GM21367 (cell line): ENCODE measurements at regions not wholly inside any gene's neighbourhood (a gene's known extent, or its start where the extent isn't known, plus 50 kb on each side); places are given as distances from the start of the nearest gene placed in this dataset.
"Not testable (repeated sequence)": the region's sequence is repeated elsewhere in the genome, so short reads cannot be mapped to it uniquely, and the experiment has no call there.

Experiments used
- ATAC-seq: cut with Tn5 transposase; IDR thresholded peaks from one replicate; pipeline ENCODE4 v1.9.1; 2021; ENCODE audit not compliant: unreplicated experiment

DNA sequence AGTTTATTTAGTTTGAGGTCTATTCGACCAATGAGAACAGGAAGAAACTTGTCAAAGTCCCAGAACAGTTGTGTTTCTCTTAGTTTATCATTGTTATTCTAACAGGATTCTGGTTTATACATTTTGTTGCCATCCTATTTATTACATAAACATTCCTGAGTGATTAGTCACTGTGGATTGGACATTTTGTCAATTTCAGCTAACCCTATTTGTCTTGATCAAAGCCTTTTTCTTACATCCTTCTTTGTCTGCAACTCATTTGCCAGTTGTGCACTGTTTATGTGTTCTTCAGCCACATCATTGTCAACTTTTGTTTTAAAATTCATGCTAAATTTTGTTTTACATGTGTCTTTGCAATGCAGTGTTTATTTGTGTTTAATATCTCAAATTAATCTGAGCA is 886.0 kb upstream of the SLC10A2 start:
- no peak for ATAC-seq

DNA sequence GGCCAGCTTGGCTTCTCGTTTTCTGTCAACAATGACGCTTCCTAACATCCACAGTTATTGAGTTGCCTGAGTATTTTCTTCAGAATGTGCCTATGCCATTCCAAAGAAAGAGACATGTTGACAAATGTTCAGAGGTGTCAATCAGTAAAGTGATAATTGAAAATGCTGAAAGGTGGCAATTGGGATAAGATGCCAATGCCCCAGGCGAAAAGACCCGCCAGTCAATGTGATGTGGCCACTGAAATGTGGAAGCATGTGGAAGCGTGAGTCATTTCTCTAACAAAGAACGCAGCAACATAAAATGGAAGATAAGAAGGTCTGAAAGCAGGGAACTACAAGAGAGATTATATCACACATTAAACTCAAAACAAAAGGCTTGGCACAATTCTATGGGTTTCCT is 882.2 kb upstream of the SLC10A2 start:
- ATAC-seq = no peak

DNA sequence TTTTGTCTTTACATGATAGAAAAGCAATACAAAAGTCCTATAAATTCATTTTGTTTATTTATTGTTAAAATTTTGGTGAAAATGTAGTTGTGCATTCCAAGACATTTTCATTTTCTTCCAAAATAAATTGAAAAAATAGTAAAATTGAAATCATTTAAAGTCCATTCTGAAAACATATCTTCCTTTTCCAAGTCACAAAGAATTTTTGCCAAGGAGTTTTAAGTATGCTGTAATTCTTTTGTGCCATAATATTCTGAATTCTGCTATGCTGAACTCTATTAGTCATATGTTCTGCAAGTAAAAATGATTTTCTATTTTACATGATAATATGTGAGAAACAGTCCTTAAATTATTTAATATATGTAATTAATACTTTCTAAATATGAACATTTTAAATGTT is 879.6 kb upstream of the SLC10A2 start:
- no peak for ATAC-seq

DNA sequence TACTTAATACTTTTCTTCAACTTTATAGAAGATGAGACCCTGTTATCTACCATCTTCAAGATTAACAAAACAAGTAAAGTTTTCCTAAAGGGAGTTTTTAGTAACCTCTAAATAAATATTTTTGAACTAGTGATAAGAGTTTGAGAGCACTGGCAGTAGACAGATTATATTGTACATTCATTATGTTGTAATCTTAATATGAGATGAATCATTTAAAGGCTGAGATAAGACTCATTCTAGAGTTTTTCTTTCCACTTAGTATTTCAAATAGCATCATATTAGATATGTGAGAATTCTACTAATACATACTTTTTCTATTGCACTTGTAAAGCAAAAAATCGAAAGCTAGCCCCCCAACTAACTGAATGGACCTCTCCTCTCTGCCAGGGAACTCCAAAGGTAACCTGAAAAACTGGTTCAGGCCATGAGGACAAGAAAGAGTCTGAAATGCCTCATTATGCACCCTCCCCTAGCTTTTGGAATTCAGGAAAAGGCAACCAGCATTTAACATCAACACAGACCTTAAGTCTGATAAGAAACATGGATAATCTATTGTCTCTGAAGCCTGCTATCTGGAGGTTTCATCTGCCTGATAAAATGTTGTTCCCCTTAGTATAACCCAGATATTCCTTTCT is 875.4 kb upstream of the SLC10A2 start:
- ATAC-seq = no peak

DNA sequence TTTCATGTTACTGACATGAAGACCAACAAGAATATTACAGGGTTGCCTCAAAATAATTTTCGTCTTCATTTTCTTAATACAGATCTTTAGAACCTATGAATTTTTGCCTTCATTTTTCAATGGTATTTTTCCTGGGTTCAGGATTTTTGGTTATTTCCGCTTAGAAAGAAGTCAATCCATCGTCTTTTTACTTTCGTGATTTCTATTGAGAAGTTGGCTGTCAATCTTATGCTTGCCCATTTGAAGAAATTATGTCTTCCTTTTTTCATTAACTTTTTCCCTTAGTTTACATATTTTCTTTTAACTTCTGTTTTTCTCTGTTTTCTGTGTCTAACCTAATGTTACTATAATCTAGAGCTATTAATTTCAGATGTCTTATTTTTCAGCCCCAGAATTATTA is 868.9 kb upstream of the SLC10A2 start:
- no peak for ATAC-seq

DNA sequence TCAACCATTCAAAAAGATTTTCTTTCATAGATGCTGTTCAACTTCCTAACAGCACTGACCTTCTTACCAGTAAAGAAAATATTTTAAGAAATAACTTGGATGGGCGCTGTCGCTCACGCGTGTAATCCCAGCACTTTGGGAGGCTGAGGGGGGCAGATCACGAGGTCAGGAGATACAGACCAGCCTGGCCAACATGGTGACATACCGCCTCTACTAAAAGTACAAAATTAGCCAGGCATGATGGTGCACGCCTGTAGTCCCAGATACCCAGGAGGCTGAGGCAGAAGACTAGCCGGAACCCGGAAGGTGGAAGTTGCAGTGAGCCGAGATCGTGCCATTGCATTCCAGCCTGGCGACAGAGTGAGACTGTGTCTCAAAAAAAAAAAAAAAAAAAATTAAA is 865.7 kb upstream of the SLC10A2 start:
- ATAC-seq = no peak

DNA sequence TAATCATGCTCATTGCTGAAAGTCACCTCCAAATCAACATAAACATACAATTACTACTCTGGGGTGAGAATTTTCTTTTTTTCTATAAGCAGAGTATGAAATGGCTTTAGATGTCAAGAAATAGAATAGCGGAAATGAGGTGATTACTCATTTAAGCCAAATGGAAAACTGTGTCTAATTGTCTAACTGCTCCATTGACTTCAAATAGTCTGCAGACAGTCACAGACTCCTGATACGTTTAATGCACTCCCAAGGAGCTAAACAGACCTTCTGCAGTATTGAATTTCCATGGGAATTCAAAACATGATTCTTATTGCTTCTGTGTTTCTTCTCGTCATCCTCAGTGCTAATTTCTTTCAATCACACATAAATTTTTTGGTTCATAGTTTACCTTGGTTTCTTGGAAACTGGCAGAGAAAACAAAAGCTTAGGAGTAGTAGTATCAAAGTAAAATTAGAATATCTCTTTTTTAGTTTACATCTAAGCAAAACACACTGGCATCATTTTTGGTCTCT is 865.2 kb upstream of the SLC10A2 start:
- ATAC-seq = no peak

DNA sequence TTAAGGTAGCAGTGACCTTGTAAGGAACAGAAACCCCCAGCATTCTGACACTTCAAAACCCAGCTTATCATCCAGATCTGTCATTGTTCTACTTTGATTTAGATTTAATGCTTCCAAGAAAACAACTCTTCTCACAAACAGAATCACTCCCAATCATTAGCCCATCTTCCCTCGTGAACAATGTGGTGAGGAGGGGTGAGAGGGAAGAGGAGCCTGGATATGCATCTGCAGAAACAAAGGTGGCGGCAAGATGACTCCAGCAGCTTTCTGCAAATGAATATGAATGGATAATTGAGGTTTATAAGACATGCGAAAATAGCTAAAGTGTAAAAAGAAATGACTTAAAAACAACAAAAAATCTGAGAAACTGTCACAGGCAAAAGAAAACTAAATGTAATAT is 859.9 kb upstream of the SLC10A2 start:
- no peak for ATAC-seq

DNA sequence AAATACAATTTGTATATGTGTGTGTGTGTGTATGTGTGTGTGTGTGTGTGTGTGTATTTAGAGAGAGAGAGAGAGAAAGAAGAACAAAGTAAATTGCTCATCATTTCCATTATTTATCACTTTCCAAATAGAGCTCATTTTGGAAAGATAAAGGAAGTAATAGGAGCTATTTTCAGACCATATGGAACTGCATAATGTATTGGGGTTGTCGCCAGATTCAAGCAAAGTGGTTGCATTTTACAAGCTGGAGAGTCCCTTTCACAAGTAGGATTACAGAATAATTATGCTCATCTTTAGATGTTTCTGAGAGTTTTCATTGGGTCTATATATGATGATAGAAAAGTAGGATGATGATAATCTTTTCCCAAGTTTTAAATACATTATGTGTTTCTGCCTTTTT is 842.7 kb upstream of the SLC10A2 start:
- no peak for ATAC-seq

DNA sequence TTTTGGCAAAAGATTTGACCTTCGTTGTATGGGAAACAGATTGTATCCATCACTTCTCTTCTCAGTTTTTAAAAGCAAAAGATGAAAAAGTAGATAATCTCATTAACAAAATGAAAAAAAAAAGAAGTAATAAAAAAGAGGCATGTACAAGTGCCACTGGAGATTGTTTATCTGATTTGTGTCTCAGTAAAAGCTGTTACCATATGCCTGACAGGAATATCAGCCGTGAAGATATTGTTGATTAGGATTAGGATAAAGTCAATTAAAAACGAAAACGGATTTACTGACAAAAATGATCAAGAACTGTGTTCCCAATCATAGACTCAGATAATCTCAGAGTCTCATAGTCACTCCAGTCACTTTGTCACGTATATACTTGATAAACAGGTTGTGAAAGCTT is 842.1 kb upstream of the SLC10A2 start:
- no peak for ATAC-seq

DNA sequence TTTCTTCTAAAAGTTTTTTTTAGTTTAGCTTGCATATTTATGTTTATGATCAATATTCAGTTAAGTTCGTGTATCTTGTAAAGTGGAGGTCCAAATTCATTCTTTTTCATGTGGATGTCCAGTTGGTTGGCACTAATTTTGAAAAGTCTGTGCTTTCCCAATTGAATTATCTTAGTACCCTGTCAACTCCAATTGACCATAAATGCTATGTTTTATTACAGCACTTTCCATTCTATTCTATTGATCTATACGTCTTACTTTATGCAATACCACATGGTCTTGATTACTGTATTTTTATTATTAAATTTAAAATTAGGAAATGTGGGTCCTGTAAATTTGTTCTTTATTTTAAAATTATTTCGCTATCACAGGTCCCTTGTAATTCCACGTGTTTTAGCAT is 837.6 kb upstream of the SLC10A2 start:
- no peak for ATAC-seq

DNA sequence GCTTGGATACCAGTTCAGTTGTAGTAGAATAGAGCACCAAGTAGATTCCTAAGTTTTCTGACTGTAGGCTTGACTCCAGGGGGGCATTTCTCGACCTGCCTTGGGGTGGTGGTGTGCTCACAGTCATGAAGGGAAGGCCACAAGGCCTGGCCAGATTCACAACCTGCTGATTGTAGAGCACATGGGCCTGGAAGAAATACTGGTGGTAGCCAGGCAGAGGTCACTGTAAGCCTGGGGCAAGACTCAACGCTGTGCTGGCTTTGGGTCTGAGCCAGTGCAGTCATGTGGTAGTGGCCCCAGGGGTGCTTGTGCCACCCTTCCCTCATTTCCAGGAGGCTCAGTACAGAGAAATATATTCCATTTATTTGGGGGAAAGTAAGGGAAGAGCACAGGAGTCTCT is 832.3 kb upstream of the SLC10A2 start:
- ATAC-seq = no peak

DNA sequence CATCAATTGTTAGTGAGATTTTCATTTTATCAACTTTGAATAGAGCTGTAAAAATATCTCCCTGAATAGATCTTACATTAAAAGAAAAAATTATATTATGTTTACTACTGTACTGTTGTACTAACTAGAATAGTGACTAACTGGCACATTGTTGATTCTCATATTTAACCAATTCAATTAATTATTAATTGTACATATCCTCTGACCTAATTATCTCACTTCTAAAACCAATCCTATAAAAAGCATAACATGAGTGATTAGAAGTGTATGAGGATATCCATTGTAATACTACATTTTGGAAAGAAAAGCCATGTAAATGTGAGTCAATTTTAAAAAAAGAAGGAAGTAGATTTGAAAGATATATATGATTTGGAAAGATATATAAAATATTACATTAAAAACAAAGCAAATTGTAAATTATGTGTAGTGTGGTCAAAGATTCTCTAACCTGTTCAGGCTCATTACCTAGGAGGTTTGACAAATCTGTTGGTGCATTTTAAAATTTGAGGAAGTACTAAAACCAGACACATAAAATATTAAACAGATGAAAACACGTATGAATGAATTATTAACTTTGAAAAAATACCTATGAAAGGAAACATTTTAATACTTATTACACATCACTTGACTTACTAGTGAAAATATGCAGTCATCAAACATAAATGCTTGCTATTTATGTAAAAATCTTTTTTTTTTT is 829.8 kb upstream of the SLC10A2 start:
- ATAC-seq = no peak

DNA sequence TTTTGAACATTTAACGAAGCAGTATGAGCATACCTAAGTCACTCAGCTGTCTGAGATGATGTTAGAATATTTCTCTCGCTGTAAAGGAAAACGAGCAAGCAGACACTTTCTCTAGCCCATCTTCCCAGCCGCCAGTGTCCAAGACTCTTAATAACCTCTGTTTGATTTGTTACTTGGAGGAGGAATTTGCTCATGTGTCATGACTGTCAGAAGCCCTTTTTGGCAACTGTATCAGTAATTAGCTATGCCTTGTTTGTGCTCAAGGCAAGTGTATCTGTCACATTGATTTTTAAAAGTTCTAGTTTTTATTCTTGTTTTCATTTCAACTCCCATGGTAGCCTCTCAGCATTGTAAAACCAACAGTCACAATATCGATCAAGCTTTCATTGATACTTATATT is 828.4 kb upstream of the SLC10A2 start:
- ATAC-seq = no peak

DNA sequence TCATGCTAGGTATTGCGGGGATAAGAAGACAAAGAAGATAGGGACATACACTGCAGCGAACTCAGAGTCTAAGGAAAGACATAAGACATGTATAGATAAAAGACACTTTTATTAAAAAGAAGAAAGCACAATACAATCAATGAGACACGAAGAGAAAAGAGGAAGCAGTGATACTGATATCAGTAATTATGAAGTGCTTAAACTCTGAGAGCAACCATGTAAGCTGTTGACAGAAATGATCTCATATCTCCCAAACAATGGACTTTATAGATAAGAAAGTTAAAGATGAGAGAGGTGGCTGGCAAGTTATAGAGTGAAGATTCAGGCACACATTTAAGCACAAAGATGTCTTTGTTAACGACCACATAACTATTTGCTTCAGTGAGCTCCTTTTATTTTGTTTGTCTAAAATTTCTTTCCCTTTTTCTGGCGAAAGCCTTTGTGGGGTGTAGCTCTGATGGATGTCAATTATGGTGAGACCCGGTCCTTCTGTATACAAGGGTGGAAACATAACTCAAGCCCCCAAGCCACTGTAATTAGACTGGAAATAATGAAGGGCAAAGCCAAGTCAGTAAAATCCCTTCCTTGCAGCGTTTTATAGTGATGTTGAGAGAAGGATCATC is 818.0 kb upstream of the SLC10A2 start:
- no peak for ATAC-seq

DNA sequence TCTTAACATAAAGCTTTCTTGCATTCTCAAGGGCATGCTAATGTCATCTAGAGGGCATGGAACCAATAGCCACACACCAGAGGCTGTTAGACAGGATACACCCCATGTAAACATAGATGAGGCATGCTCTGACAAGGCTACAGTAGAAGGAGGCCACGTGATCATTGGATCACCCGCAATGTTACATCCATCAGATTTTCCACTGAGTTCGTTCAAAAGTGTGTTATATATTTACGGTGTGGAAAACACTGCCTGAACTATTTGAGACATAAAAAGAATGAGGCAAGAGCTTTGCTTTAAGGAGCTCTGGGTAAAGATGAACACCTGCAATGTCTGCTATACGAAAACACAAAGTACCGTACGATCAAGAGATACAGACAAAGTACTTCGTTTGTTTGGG is 817.5 kb upstream of the SLC10A2 start:
- no peak for ATAC-seq

DNA sequence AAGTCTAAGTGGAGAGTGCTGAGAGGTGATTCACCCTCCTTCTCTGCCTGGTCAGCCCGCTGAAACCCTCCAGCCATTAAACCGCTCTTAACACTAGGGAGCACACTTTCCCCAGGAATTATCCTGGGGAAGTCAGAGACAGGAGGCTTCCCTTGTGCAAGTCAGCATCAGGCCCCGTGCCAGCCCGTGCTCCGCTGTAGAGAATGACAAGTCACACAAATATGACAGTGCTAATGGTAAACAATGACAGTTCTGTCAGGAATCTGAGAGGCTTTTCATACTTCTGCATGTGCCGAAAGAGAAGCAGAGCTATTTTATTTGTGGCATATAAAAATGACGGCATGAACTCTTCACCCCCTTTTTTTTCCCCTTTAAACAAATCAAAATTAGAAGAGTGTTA is 816.9 kb upstream of the SLC10A2 start:
- ATAC-seq = no peak

DNA sequence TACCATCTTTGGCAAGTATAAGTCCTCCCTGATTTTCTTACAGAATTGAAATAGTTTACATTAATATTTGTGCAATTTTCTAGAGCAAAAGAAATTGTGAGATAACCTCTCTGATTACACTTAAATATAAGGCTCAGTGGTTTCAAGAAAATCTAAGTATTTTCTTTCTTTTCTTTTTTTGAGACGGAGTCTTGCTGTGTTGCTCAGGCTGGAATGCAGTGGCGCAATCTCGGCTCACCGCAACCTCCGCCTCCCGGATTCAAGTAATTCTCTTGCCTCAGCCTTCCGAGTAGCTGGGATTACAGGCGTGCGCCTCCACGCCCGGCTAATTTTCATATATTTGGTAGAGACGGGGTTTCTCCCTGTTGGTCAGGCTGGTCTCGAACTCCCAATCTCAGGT is 813.9 kb upstream of the SLC10A2 start:
- ATAC-seq = not testable (repeated sequence)

DNA sequence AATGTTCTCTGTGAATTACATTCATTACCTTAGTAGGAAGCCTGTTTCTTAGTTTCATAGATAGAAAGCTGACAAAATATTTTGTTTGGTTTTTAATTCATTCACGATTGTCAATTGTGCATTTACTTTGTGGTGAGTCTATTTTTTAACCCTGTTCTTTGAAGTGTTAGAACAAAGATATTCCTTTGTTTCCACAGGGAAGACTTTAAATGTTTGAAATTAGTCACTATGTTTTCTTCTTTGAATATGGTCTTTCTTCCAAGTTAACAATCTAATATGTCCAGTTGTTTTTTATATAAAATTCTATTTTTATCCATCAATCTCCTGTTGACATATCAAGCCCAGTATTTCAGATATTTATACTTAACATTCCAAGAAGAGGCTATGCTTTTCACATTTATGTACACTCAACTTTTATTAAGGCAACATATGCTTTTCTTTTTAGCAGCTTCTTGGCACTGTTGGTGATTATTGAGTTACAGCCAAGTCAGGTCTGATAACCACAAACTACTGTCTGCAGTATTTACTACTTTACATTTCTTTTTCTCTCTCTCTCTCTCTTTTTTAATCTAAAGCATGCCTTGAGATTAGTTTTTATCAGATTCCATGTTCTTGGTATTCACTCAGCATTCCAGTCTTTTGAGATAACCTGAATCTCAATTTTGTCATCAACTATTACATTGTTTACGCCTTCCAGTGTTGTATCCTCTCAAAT is 812.8 kb upstream of the SLC10A2 start:
- ATAC-seq = no peak

DNA sequence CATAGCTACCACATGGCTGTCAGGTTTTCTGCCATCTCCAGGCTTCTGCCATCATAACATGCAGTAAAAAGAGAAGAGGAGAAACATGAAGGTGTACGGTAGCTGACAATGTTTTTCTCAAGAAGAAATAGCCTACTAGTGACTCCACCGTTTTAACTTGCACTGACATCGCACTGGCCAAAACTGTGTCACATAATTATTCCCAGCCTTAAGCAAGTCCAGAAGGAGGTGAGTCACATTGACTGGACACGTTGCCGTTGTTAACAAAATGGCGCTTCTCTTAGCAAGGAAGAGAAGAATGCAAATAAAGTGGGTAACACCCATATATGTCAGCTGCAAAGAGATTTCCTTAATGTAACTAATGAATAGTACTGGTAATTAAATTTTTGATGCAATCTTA is 810.4 kb upstream of the SLC10A2 start:
- no peak for ATAC-seq

DNA sequence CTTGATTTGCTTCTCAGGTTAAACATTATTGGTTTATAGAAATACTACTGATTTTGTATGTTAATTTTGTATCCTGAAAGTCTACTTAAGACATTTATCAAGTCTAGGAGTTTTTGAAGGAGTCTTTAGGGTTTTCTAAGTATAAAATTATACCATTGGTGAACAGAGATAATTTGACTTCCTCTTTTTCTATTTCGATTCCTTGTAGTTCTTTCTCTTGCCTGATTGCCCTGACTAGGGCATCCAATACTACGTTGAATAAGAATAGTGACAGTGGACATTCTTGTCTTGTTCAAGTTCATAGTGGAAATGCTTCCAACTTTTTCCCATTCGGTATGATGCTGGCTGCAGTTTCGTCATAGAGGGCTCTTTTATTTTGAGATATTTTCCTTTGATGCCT is 807.5 kb upstream of the SLC10A2 start:
- no peak for ATAC-seq

DNA sequence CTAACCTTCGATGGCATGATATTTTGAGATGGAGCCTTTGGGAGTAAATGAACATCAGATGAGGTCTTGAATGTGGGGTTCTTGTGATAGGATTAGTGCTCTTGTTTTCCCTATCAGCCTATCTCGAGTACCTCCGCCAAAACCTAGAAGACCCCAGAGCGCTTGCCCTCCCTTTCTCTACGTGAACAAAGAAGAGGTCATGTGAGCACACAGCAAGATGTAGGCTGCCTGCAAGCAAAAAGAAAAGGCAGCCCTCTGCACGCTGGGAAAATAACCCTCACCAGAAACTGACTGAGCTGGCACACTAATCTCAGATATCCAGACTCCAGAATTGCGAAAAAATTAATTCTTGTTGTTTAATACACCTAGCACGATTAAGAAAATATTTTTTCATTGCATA is 799.8 kb upstream of the SLC10A2 start:
- ATAC-seq = no peak
